Epithelial cell of esophagus (primary cell): ENCODE measurements at regions not wholly inside any gene's neighbourhood (a gene's known extent, or its start where the extent isn't known, plus 50 kb on each side); places are given as distances from the start of the nearest gene placed in this dataset.
"Not testable (repeated sequence)": the region's sequence is repeated elsewhere in the genome, so short reads cannot be mapped to it uniquely, and the experiment has no call there.

Experiments
- DNase-seq: peaks from one replicate; pipeline ENCODE4 v3.0.0; 2010; ENCODE audit warnings: low read depth
- H3K4me3 ChIP-seq: 2 replicates; pipeline ENCODE4 v1.5.1; 2011; ENCODE audit warnings: mild to moderate bottlenecking, low read length, control low read depth
- CTCF ChIP-seq: IDR thresholded peaks from 2 replicates; pipeline ENCODE4 v1.5.1; 2011; ENCODE audit warnings: low read depth, mild to moderate bottlenecking, low read length, control low read depth, inconsistent platforms; ENCODE audit not compliant: insufficient read depth; ENCODE audit errors: missing control alignments

- DNase-seq = no peak
- no peak for TF ChIP-seq CTCF
- H3K4me3 ChIP-seq = no peak overlapping the region
Observed at GRCh38 chr2:43004879-43005244, 212.5 kb upstream of the HAAO start.

- DNase-seq, H3K4me3 ChIP-seq: not testable (repeated sequence)
Observed at GRCh38 chr2:43004126-43004865, 211.9 kb upstream of the HAAO start.

GRCh38 chr2:43003702-43004101 is 211.3 kb upstream of the HAAO start:
- TF ChIP-seq CTCF = no peak
- no peak overlapping the region for H3K4me3 ChIP-seq

GRCh38 chr2:43001787-43002468 is 209.5 kb upstream of the HAAO start:
- no peak for DNase-seq
- H3K4me3 ChIP-seq = no peak overlapping the region
- TF ChIP-seq CTCF = no peak

More at GRCh38 chr2:43003702-43004101, 211.3 kb upstream of the HAAO start:
- DNase-seq = no peak

GRCh38 chr2:43001055-43001378 is 208.6 kb upstream of the HAAO start:
- DNase-seq = no peak
- no peak for TF ChIP-seq CTCF
- no peak overlapping the region for H3K4me3 ChIP-seq

DNA sequence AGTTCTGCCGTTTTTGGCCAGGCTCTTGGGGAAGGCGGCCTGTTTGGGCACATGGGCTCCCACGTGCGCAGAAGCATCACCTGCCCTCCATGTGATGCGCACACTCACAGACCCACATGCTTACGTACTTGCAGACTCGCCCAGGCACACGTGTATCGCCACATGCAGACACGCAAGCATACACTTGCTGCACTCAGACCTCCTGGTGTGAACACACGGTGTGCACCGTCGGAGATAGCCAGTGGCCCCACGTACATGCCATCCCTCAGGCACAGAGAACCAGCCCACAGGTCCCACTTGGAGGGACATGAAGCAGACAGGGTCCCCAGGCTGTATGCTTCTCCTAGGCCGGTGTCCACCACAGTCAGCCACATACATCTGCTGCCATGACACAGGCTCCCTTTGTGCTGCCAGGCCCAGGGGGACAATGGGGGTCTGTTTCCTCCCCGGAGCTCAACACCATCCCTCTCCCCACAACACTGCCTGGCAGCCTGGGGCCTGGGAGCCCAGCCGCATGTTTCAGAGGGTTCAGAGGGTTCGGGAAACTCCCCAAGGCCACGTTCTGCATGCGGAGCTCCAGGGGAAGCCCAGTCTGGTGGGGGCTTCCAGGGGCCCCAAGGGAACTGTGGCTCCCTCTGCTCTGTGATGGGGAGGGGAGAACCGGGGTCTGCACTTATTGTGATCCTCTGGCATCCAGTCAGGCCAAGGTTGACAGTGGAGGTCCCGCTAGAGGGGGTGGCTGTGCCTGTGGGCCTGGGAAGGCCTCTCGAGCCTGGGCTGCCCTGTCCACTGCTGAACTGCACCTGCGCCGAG is 208.1 kb upstream of the HAAO start:
- no peak overlapping the region for H3K4me3 ChIP-seq
- TF ChIP-seq CTCF = no peak
- no peak for DNase-seq

GRCh38 chr2:42999856-43000241 is 207.5 kb upstream of the HAAO start:
- H3K4me3 ChIP-seq = no peak overlapping the region
- no peak for TF ChIP-seq CTCF
- DNase-seq = no peak
